HepG2 (cell line): ENCODE measurements at regions not wholly inside any gene's neighbourhood (a gene's known extent, or its start where the extent isn't known, plus 50 kb on each side); places are given as distances from the start of the nearest gene placed in this dataset.

Experiments used
- ETV6 ChIP-seq: sonication (generic); formaldehyde crosslinking; conservative IDR thresholded peaks from 2 replicates; pipeline ENCODE4 v1.4.0; 2020; ENCODE audit warnings: missing genetic modification reagents
- EZH2 ChIP-seq: conservative IDR thresholded peaks from 2 replicates; pipeline ENCODE4 v1.6.1; 2012; ENCODE audit warnings: mild to moderate bottlenecking, low read depth, low read length, moderate library complexity
- KDM5A ChIP-seq: fragments of 200-600 bp; sonication (generic); IDR thresholded peaks from 2 replicates; pipeline ENCODE4 v1.7.0; 2018; ENCODE audit warnings: antibody characterized with exemption, mild to moderate bottlenecking, low read length, borderline replicate concordance
- MYNN ChIP-seq: sonication (generic); formaldehyde crosslinking; IDR thresholded peaks from 2 replicates; pipeline ENCODE4 v1.4.0; 2020; ENCODE audit warnings: mild to moderate bottlenecking, low read depth, missing genetic modification reagents
- NR3C1 ChIP-seq: sonication (generic); formaldehyde crosslinking; IDR thresholded peaks from 2 replicates; pipeline ENCODE4 v1.4.0; 2020; ENCODE audit warnings: missing genetic modification reagents
- SNRNP70 ChIP-seq: fragments of 200-400 bp; formaldehyde crosslinking; IDR thresholded peaks from 2 replicates; pipeline ENCODE4 v1.6.1; 2017; ENCODE audit warnings: mild to moderate bottlenecking, low read depth, low read length, moderate library complexity
- SOX6 ChIP-seq, 2 experiments: fragments of 450-650 bp in 1 of 2; sonication (generic) in 1 of 2; formaldehyde crosslinking in 1 of 2; IDR thresholded peaks; 2 replicates each; pipeline versions ENCODE4 v1.4.0 to v1.6.1; 2017 to 2020; ENCODE audit warnings: antibody characterized with exemption in 1 of 2, mild to moderate bottlenecking in 1 of 2, missing genetic modification reagents in 1 of 2
- SRF ChIP-seq: IDR thresholded peaks from 2 replicates; pipeline ENCODE4 v1.6.1; 2011; ENCODE audit warnings: mild to moderate bottlenecking, low read depth, low read length, moderate library complexity
- ZFP36 ChIP-seq: fragments of 150-350 bp; IDR thresholded peaks from 2 replicates; pipeline ENCODE4 v1.6.1; 2018; ENCODE audit warnings: borderline replicate concordance, low read length, low read depth; ENCODE audit not compliant: partially characterized antibody
- ZNF207 ChIP-seq: fragments of 450-650 bp; IDR thresholded peaks from 2 replicates; pipeline ENCODE4 v1.6.1; 2016; ENCODE audit warnings: antibody characterized with exemption, borderline replicate concordance
- ZNF253 ChIP-seq: sonication (generic); formaldehyde crosslinking; IDR thresholded peaks from 2 replicates; pipeline ENCODE4 v1.8.0; 2022; ENCODE audit warnings: mild to moderate bottlenecking, missing genetic modification reagents, borderline replicate concordance
- TF ChIP-seq, protein P1 (sequence below): sonication (generic); formaldehyde crosslinking; IDR thresholded peaks from 2 replicates; pipeline ENCODE4 v1.4.0; 2020; ENCODE audit warnings: missing genetic modification reagents
- TF ChIP-seq, protein P2 (sequence below): sonication (generic); formaldehyde crosslinking; IDR thresholded peaks from 2 replicates; pipeline ENCODE4 v1.5.0; 2020; ENCODE audit warnings: mild to moderate bottlenecking, missing genetic modification reagents, moderate library complexity

DNA sequence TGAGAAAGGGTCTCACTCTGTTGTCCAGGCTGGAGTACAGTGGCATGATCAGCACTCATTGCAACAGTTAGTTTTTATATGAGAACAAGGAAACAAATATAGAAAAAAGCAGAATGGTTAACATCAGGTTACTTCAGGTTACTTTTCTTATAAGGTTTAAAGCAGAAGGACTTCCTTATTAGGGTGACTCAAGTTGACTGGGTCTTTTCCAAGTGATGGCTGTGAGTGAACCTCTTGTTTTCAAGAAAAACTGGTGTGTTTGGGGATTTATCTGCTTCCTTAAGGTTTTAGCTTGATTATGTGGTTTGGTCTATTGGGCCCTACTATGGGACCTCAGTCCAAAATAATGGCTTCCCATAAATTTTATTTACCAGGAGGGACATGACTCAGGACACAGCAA is 99.2 kb downstream of the ARRDC3 start:
- no peak for TF ChIP-seq SNRNP70
- TF ChIP-seq ZNF207: no peak
- no peak for TF ChIP-seq KDM5A
- TF ChIP-seq, protein P1, sequence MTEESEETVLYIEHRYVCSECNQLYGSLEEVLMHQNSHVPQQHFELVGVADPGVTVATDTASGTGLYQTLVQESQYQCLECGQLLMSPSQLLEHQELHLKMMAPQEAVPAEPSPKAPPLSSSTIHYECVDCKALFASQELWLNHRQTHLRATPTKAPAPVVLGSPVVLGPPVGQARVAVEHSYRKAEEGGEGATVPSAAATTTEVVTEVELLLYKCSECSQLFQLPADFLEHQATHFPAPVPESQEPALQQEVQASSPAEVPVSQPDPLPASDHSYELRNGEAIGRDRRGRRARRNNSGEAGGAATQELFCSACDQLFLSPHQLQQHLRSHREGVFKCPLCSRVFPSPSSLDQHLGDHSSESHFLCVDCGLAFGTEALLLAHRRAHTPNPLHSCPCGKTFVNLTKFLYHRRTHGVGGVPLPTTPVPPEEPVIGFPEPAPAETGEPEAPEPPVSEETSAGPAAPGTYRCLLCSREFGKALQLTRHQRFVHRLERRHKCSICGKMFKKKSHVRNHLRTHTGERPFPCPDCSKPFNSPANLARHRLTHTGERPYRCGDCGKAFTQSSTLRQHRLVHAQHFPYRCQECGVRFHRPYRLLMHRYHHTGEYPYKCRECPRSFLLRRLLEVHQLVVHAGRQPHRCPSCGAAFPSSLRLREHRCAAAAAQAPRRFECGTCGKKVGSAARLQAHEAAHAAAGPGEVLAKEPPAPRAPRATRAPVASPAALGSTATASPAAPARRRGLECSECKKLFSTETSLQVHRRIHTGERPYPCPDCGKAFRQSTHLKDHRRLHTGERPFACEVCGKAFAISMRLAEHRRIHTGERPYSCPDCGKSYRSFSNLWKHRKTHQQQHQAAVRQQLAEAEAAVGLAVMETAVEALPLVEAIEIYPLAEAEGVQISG (CRISPR knock-in tag): no peak
- TF ChIP-seq MYNN (CRISPR knock-in tag): no peak
- no peak for TF ChIP-seq NR3C1 (CRISPR knock-in tag)
- no peak for TF ChIP-seq ZFP36
- TF ChIP-seq EZH2: no peak
- no peak for TF ChIP-seq SRF
- no peak for TF ChIP-seq ZNF253 (CRISPR knock-in tag)
- TF ChIP-seq ETV6 (CRISPR knock-in tag): no peak
- TF ChIP-seq SOX6 (IDR thresholded peaks at IDR 0.05): no peak
- TF ChIP-seq SOX6 (CRISPR knock-in tag; IDR thresholded peaks at IDR 0.05): no peak
- TF ChIP-seq, protein P2, sequence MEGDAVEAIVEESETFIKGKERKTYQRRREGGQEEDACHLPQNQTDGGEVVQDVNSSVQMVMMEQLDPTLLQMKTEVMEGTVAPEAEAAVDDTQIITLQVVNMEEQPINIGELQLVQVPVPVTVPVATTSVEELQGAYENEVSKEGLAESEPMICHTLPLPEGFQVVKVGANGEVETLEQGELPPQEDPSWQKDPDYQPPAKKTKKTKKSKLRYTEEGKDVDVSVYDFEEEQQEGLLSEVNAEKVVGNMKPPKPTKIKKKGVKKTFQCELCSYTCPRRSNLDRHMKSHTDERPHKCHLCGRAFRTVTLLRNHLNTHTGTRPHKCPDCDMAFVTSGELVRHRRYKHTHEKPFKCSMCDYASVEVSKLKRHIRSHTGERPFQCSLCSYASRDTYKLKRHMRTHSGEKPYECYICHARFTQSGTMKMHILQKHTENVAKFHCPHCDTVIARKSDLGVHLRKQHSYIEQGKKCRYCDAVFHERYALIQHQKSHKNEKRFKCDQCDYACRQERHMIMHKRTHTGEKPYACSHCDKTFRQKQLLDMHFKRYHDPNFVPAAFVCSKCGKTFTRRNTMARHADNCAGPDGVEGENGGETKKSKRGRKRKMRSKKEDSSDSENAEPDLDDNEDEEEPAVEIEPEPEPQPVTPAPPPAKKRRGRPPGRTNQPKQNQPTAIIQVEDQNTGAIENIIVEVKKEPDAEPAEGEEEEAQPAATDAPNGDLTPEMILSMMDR (CRISPR knock-in tag): no peak
